ENCODE measurements at regions not wholly inside any gene's neighbourhood (a gene's known extent, or its start where the extent isn't known, plus 50 kb on each side); places are given as distances from the start of the nearest gene placed in this dataset.
"Not testable (repeated sequence)": the region's sequence is repeated elsewhere in the genome, so short reads cannot be mapped to it uniquely, and the experiment has no call there.

- H3K79me2 ChIP-seq (ENCODE audit: control insufficient read depth, insufficient read depth, low read length), result no peaks in the 10 kb centered on the region
- H3K36me3 ChIP-seq (ENCODE audit: control insufficient read depth in 2 of 2, extremely low read depth in 1 of 2, insufficient read depth in 2 of 2, low read length in 2 of 2), result no peaks in the 10 kb centered on the region
- H3K4me2 ChIP-seq (ENCODE audit: control insufficient read depth, extremely low read depth, insufficient read depth, low read depth, low read length), result no peak overlapping the region
- no peak for TF ChIP-seq CTCF (optimal IDR thresholded peaks at IDR 0.05 in 1 of 3, IDR thresholded peaks at IDR 0.05 in 1 of 3, conservative IDR thresholded peaks at IDR 0.05 in 1 of 3; ENCODE audit: extremely low read depth in 1 of 3, insufficient read depth in 2 of 3, low read length in 3 of 3)
- H3K9me1 ChIP-seq (ENCODE audit: control insufficient read depth, extremely low read depth, insufficient read depth, low read length), result no peaks in the 10 kb centered on the region
- no peak overlapping the region for H3K4me3 ChIP-seq (ENCODE audit: control insufficient read depth in 2 of 3, extremely low read depth in 1 of 3, insufficient read depth in 2 of 3, low read depth in 1 of 3, low read length in 3 of 3)
- FAIRE-seq (no peak), DNase-seq (ENCODE audit: low read depth, low spot score) (no peak)
- no peaks in the 10 kb centered on the region for H3K4me1 ChIP-seq (ENCODE audit: control insufficient read depth, extremely low read depth, insufficient read depth, low read length)
- H3K27ac ChIP-seq (ENCODE audit: control insufficient read depth, insufficient read depth, low read length), result no peak overlapping the region
- H3K9ac ChIP-seq (ENCODE audit: control insufficient read depth, extremely low read depth, insufficient read depth, low read length), result no peak overlapping the region
- no peaks in the 10 kb centered on the region for H3K9me3 ChIP-seq (ENCODE audit: control insufficient read depth, low read depth, low read length)
- dilution Hi-C loops (cut with MboI; ENCODE audit: extremely low pct_ligation_motif_present, low sequenced_read_pairs), result loop anchor here (25.0 kb wide), 1 partner anchor 470 kb away; the partner anchor contains the start of gene FNDC1
- H4K20me1 ChIP-seq (ENCODE audit: control insufficient read depth, extremely low read depth, insufficient read depth, low read length), result no peaks in the 10 kb centered on the region
- no peaks in the 10 kb centered on the region for H3K27me3 ChIP-seq (ENCODE audit: control insufficient read depth, extremely low read depth, insufficient read depth, low read length)
- H2AFZ ChIP-seq (ENCODE audit: control insufficient read depth, low read length), result no peak overlapping the region
These were observed 61.2 kb downstream of the SOD2 start for GRCh38 chr6:159631886-159632285.

- Histone ChIP-seq H3K4me2 (ENCODE audit: control insufficient read depth, extremely low read depth, insufficient read depth, low read depth, low read length) (no peak overlapping the region), H2AFZ (ENCODE audit: control insufficient read depth, low read length) (no peak overlapping the region), H3K27ac (ENCODE audit: control insufficient read depth, insufficient read depth, low read length) (no peak overlapping the region), H3K4me3 (ENCODE audit: control insufficient read depth in 2 of 3, extremely low read depth in 1 of 3, insufficient read depth in 2 of 3, low read depth in 1 of 3, low read length in 3 of 3) (no peak overlapping the region), H3K36me3 (ENCODE audit: control insufficient read depth in 2 of 2, extremely low read depth in 1 of 2, insufficient read depth in 2 of 2, low read length in 2 of 2) (no peaks in the 10 kb centered on the region), H3K27me3 (ENCODE audit: control insufficient read depth, extremely low read depth, insufficient read depth, low read length) (no peaks in the 10 kb centered on the region), H3K79me2 (ENCODE audit: control insufficient read depth, insufficient read depth, low read length) (no peaks in the 10 kb centered on the region), H4K20me1 (ENCODE audit: control insufficient read depth, extremely low read depth, insufficient read depth, low read length) (no peaks in the 10 kb centered on the region), H3K9me3 (ENCODE audit: control insufficient read depth, low read depth, low read length) (no peaks in the 10 kb centered on the region), H3K4me1 (ENCODE audit: control insufficient read depth, extremely low read depth, insufficient read depth, low read length) (no peaks in the 10 kb centered on the region), H3K9ac (ENCODE audit: control insufficient read depth, extremely low read depth, insufficient read depth, low read length) (no peak overlapping the region), H3K9me1 (ENCODE audit: control insufficient read depth, extremely low read depth, insufficient read depth, low read length) (no peaks in the 10 kb centered on the region)
- no peak for FAIRE-seq
- dilution Hi-C loops (cut with MboI; ENCODE audit: extremely low pct_ligation_motif_present, low sequenced_read_pairs), result loop anchor here (25.0 kb wide), 1 partner anchor 466 kb away; the partner anchor contains the start of gene FNDC1
- TF ChIP-seq CTCF (optimal IDR thresholded peaks at IDR 0.05 in 1 of 3, IDR thresholded peaks at IDR 0.05 in 1 of 3, conservative IDR thresholded peaks at IDR 0.05 in 1 of 3; ENCODE audit: extremely low read depth in 1 of 3, insufficient read depth in 2 of 3, low read length in 3 of 3), result no peak
- TF ChIP-seq EZH2 (IDR thresholded peaks at IDR 0.05; ENCODE audit: low read length), result no peak
- DNase-seq (ENCODE audit: low read depth, low spot score), result no peak
These were observed 65.1 kb downstream of the SOD2 start for GRCh38 chr6:159627939-159628338.

- not testable (repeated sequence) for H3K9me3 ChIP-seq (ENCODE audit: control insufficient read depth, low read depth, low read length); H3K27ac ChIP-seq (ENCODE audit: control insufficient read depth, insufficient read depth, low read length); FAIRE-seq; H3K9me1 ChIP-seq (ENCODE audit: control insufficient read depth, extremely low read depth, insufficient read depth, low read length); H3K79me2 ChIP-seq (ENCODE audit: control insufficient read depth, insufficient read depth, low read length); H4K20me1 ChIP-seq (ENCODE audit: control insufficient read depth, extremely low read depth, insufficient read depth, low read length); H3K9ac ChIP-seq (ENCODE audit: control insufficient read depth, extremely low read depth, insufficient read depth, low read length); H2AFZ ChIP-seq (ENCODE audit: control insufficient read depth, low read length); H3K4me3 ChIP-seq (ENCODE audit: control insufficient read depth in 2 of 3, extremely low read depth in 1 of 3, insufficient read depth in 2 of 3, low read depth in 1 of 3, low read length in 3 of 3); DNase-seq (ENCODE audit: low read depth, low spot score); H3K36me3 ChIP-seq (ENCODE audit: control insufficient read depth in 2 of 2, extremely low read depth in 1 of 2, insufficient read depth in 2 of 2, low read length in 2 of 2); H3K4me2 ChIP-seq (ENCODE audit: control insufficient read depth, extremely low read depth, insufficient read depth, low read depth, low read length); H3K4me1 ChIP-seq (ENCODE audit: control insufficient read depth, extremely low read depth, insufficient read depth, low read length); H3K27me3 ChIP-seq (ENCODE audit: control insufficient read depth, extremely low read depth, insufficient read depth, low read length)
- dilution Hi-C loops (cut with MboI; ENCODE audit: extremely low pct_ligation_motif_present, low sequenced_read_pairs), result loop anchor here (25.0 kb wide), 1 partner anchor 464 kb away; the partner anchor contains the start of gene FNDC1
These were observed 66.5 kb downstream of the SOD2 start for GRCh38 chr6:159626506-159626905.

Measured in keratinocyte (primary cell).